ENCODE measurements at regions not wholly inside any gene's neighbourhood (a gene's known extent, or its start where the extent isn't known, plus 50 kb on each side); places are given as distances from the start of the nearest gene placed in this dataset.
A peak's percentile ranks its signal among the peaks of the same experiment; 100 is the strongest.

DNA sequence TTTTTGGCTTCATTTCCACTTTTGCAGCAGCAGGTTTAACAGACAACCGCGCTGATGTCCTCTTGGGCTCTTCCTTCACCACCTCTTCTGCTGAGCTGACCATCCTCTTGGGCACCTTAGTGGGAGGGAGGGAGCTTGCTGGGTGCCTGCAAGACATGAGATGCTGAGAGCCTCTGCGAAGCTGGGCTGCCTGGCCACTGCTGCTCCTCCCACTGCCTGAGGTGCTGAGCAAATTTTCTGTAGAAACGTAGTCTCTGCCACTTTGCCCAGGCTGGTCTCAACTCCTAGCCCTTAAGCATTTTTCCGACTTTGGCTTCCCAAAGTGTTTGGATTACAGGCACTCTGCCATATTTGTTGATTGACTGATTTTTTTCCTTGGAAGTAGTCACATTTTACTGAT lies 422.2 kb upstream of the MC4R start:
- Histone ChIP-seq H3K9ac (ENCODE audit: extremely low read depth, low read length, poor library complexity, severe bottlenecking) (no peak overlapping the region), H3K27me3 (ENCODE audit: control insufficient read depth, insufficient read depth, low read length, poor library complexity, severe bottlenecking) (no peaks in the 10 kb centered on the region), H3K9me3 (ENCODE audit: control insufficient read depth, low read length) (no peaks in the 10 kb centered on the region), H3K36me3 (ENCODE audit: control insufficient read depth, insufficient read depth, low read length) (no peaks in the 10 kb centered on the region), H3K4me1 (ENCODE audit: control insufficient read depth, insufficient read depth, low read length) (no peaks in the 10 kb centered on the region), H3K4me3 (ENCODE audit: low read length) (no peak overlapping the region), H3K27ac (ENCODE audit: low read depth, low read length) (no peak overlapping the region)
- H3K36me3 Mint-ChIP-seq (ENCODE audit: low read depth) = no peaks in the 10 kb centered on the region
- H3K27me3 Mint-ChIP-seq (ENCODE audit: insufficient read depth) = peaks cover 9% of the 10 kb centered on the region
- TF ChIP-seq CTCF (conservative IDR thresholded peaks at IDR 0.05) = no peak
- no peak for DNase-seq
- no peak overlapping the region for H3K27ac Mint-ChIP-seq
- peaks cover 12% of the 10 kb centered on the region for H3K9me3 Mint-ChIP-seq
- no peaks in the 10 kb centered on the region for H3K4me1 Mint-ChIP-seq
- H3K4me3 Mint-ChIP-seq = no peak overlapping the region
- 85 to 95% methylated on average over 3 to 5 of the region's 5 CpGs for WGBS, 2 experiments (ENCODE audit: insufficient coverage in 1 of 2, insufficient read length in 1 of 2)

- no peaks in the 10 kb centered on the region for H3K4me1 ChIP-seq (ENCODE audit: control insufficient read depth, insufficient read depth, low read length)
- 51 to 62% methylated on average over 2 to 3 of the region's 3 CpGs for WGBS, 2 experiments (ENCODE audit: insufficient coverage in 1 of 2, insufficient read length in 1 of 2)
- H3K4me1 Mint-ChIP-seq = peaks cover 7% of the 10 kb centered on the region
- H3K9me3 ChIP-seq (ENCODE audit: control insufficient read depth, low read length) = no peaks in the 10 kb centered on the region
- DNase-seq = peak; percentile 65
- no peak overlapping the region for H3K4me3 Mint-ChIP-seq
- no peak overlapping the region for H3K4me3 ChIP-seq (ENCODE audit: low read length)
- peaks cover 18% of the 10 kb centered on the region for H3K9me3 Mint-ChIP-seq
- no peak overlapping the region for H3K9ac ChIP-seq (ENCODE audit: extremely low read depth, low read length, poor library complexity, severe bottlenecking)
- no peaks in the 10 kb centered on the region for H3K36me3 ChIP-seq (ENCODE audit: control insufficient read depth, insufficient read depth, low read length)
- H3K27ac Mint-ChIP-seq = no peak overlapping the region
- no peak overlapping the region for H3K27ac ChIP-seq (ENCODE audit: low read depth, low read length)
- no peaks in the 10 kb centered on the region for H3K27me3 ChIP-seq (ENCODE audit: control insufficient read depth, insufficient read depth, low read length, poor library complexity, severe bottlenecking)
- peaks cover 40% of the 10 kb centered on the region for H3K27me3 Mint-ChIP-seq (ENCODE audit: insufficient read depth)
- no peak for TF ChIP-seq CTCF (conservative IDR thresholded peaks at IDR 0.05)
- H3K36me3 Mint-ChIP-seq (ENCODE audit: low read depth) = no peaks in the 10 kb centered on the region
These were observed 431.8 kb upstream of the MC4R start for GRCh38 chr18:60804415-60804814.

DNA sequence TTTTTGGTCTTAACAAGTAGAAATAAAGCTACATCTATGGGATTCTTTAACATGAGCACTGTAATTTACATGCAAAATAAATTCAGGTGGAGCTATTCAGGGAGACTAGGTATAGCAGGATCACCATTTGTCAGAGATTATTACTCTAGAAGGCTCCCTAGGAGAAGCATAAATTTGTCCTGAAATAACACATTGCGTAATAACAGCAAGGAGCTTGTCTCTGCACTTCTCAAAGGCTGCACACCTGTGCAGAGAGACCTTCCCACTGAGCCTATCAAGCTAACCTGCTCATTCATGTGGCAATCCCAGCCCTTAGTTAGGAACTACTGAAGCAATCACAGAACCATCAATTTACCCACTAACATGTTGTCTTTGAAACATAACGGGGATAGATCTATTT lies 437.4 kb upstream of the MC4R start:
- WGBS, 2 experiments (ENCODE audit: insufficient coverage in 1 of 2, insufficient read length in 1 of 2) = 80 to 100% methylated on average over 1 to 2 of the region's 2 CpGs
- Histone ChIP-seq H3K4me3 (ENCODE audit: low read length) (no peak overlapping the region), H3K9me3 (ENCODE audit: control insufficient read depth, low read length) (no peaks in the 10 kb centered on the region), H3K36me3 (ENCODE audit: control insufficient read depth, insufficient read depth, low read length) (no peaks in the 10 kb centered on the region), H3K4me1 (ENCODE audit: control insufficient read depth, insufficient read depth, low read length) (no peaks in the 10 kb centered on the region), H3K9ac (ENCODE audit: extremely low read depth, low read length, poor library complexity, severe bottlenecking) (no peak overlapping the region), H3K27ac (ENCODE audit: low read depth, low read length) (no peak overlapping the region), H3K27me3 (ENCODE audit: control insufficient read depth, insufficient read depth, low read length, poor library complexity, severe bottlenecking) (no peaks in the 10 kb centered on the region)
- Mint-ChIP-seq H3K4me1 (peaks cover 6% of the 10 kb centered on the region), H3K27me3 (ENCODE audit: insufficient read depth) (peaks cover 14% of the 10 kb centered on the region), H3K27ac (no peak overlapping the region), H3K4me3 (no peak overlapping the region), H3K9me3 (no peaks in the 10 kb centered on the region), H3K36me3 (ENCODE audit: low read depth) (no peaks in the 10 kb centered on the region)
- DNase-seq = no peak
- TF ChIP-seq CTCF (conservative IDR thresholded peaks at IDR 0.05) = no peak
